Activated T-cell treated with anti-CD3 and anti-CD28 coated beads for 24 hours (primary cell): ENCODE measurements at regions not wholly inside any gene's neighbourhood (a gene's known extent, or its start where the extent isn't known, plus 50 kb on each side); places are given as distances from the start of the nearest gene placed in this dataset.
"Not testable (repeated sequence)": the region's sequence is repeated elsewhere in the genome, so short reads cannot be mapped to it uniquely, and the experiment has no call there.

Experiments used
- DNase-seq: peaks from one replicate; pipeline ENCODE4 v3.0.0-alpha.2; 2020; ENCODE audit warnings: low read depth

GRCh38 chr18:60319129-60319528, 53.4 kb downstream of the MC4R start:
- DNase-seq = no peak

- no peak for DNase-seq
Measured at GRCh38 chr18:60311676-60312360, 60.8 kb downstream of the MC4R start.

- no peak for DNase-seq
Measured at GRCh38 chr18:60295674-60296073, 76.9 kb downstream of the MC4R start.

GRCh38 chr18:60292186-60292585, 80.4 kb downstream of the MC4R start:
- no peak for DNase-seq

- no peak for DNase-seq
Measured at GRCh38 chr18:60279391-60279790, 93.2 kb downstream of the MC4R start.

- DNase-seq = no peak
Measured at GRCh38 chr18:60277855-60278480, 94.6 kb downstream of the MC4R start.

- no peak for DNase-seq
Measured at GRCh38 chr18:60267391-60268058, 105.0 kb downstream of the MC4R start.

- DNase-seq = no peak
Measured at GRCh38 chr18:60266558-60266957, 106.0 kb downstream of the MC4R start.

GRCh38 chr18:60259052-60259681, 113.4 kb downstream of the MC4R start:
- DNase-seq = no peak

GRCh38 chr18:60249388-60249787, 123.2 kb downstream of the MC4R start:
- DNase-seq = no peak

GRCh38 chr18:60248336-60249330, 123.9 kb downstream of the MC4R start:
- no peak for DNase-seq

GRCh38 chr18:60247103-60247502, 125.5 kb downstream of the MC4R start:
- no peak for DNase-seq

- DNase-seq = no peak
Measured at GRCh38 chr18:60246606-60247005, 126.0 kb downstream of the MC4R start.

- DNase-seq = no peak
Measured at GRCh38 chr18:60245096-60245495, 127.5 kb downstream of the MC4R start.

GRCh38 chr18:60239024-60239710, 133.4 kb downstream of the MC4R start:
- not testable (repeated sequence) for DNase-seq

- DNase-seq = no peak
Measured at GRCh38 chr18:60235164-60235563, 137.4 kb downstream of the MC4R start.

GRCh38 chr18:60232541-60232940, 140.0 kb downstream of the MC4R start:
- DNase-seq = no peak

- DNase-seq = no peak
Measured at GRCh38 chr18:60228609-60229595, 143.7 kb downstream of the MC4R start.

GRCh38 chr18:60215432-60215831, 157.1 kb downstream of the MC4R start:
- DNase-seq = no peak

GRCh38 chr18:60209042-60209441, 163.5 kb downstream of the MC4R start:
- DNase-seq = no peak
